Tibial nerve (tissue), 4 donors: ENCODE measurements at regions not wholly inside any gene's neighbourhood (a gene's known extent, or its start where the extent isn't known, plus 50 kb on each side); places are given as distances from the start of the nearest gene placed in this dataset.
"Not testable (repeated sequence)": the region's sequence is repeated elsewhere in the genome, so short reads cannot be mapped to it uniquely, and the experiment has no call there.

ENCODE experiments used
- DNase-seq, 2 donors: peaks; one replicate each; pipeline ENCODE4 v3.0.0-alpha.2; 2019; ENCODE audit warnings: low spot score in 2 of 2
- H3K27ac ChIP-seq, 4 donors: fragments of 200-600 bp; sonication (generic) in 3 of 4; one replicate each; pipeline ENCODE4 v1.5.1; 2017 to 2019; ENCODE audit warnings: mild to moderate bottlenecking in 1 of 4
- H3K27me3 ChIP-seq, 2 donors: fragments of 200-600 bp; sonication (generic) in 1 of 2; one replicate each; pipeline versions ENCODE4 v1.5.1 to v1.6.0; 2017 to 2019
- H3K36me3 ChIP-seq, 3 donors: fragments of 200-600 bp; sonication (generic); one replicate each; pipeline ENCODE4 v1.5.1; 2018 to 2019
- H3K4me1 ChIP-seq, 4 donors: fragments of 200-600 bp; sonication (generic) in 3 of 4; one replicate each; pipeline ENCODE4 v1.5.1; 2017 to 2019
- H3K4me3 ChIP-seq, 4 donors: fragments of 200-600 bp; sonication (generic) in 3 of 4; one replicate each; pipeline ENCODE4 v1.5.1; 2017 to 2019; ENCODE audit warnings: mild to moderate bottlenecking in 1 of 4, moderate library complexity in 1 of 4
- H3K9me3 ChIP-seq, 4 donors: fragments of 200-600 bp; sonication (generic) in 3 of 4; one replicate each; pipeline ENCODE4 v1.5.1; 2017 to 2019
- EP300 ChIP-seq, 2 donors: sonication (generic); formaldehyde crosslinking; IDR thresholded peaks; one replicate each; pipeline ENCODE4 v1.6.1; 2017; ENCODE audit warnings: antibody characterized with exemption in 2 of 2, mild to moderate bottlenecking in 1 of 2
- POLR2A ChIP-seq, 2 donors: fragments of 450-650 bp; IDR thresholded peaks; one replicate each; pipeline ENCODE4 v1.6.1; 2017; ENCODE audit warnings: antibody characterized with exemption in 2 of 2, mild to moderate bottlenecking in 2 of 2, moderate library complexity in 2 of 2
- WGBS, 2 donors: methylation state at CpG; one replicate each; pipeline ENCODE4 v1.1.5; 2018; 5-methylcytosine and 5-hydroxymethylcytosine counted together
- TF ChIP-seq, protein P1 (sequence below), 5 experiments: fragments of 200-600 bp in 3 of 5; fragments of 450-650 bp in 2 of 5; sonication (generic) in 3 of 5; IDR thresholded peaks; one replicate each; pipeline ENCODE4 v1.5.1; 2016 to 2019; ENCODE audit warnings: antibody characterized with exemption in 5 of 5, mild to moderate bottlenecking in 3 of 5, moderate library complexity in 2 of 5

DNA sequence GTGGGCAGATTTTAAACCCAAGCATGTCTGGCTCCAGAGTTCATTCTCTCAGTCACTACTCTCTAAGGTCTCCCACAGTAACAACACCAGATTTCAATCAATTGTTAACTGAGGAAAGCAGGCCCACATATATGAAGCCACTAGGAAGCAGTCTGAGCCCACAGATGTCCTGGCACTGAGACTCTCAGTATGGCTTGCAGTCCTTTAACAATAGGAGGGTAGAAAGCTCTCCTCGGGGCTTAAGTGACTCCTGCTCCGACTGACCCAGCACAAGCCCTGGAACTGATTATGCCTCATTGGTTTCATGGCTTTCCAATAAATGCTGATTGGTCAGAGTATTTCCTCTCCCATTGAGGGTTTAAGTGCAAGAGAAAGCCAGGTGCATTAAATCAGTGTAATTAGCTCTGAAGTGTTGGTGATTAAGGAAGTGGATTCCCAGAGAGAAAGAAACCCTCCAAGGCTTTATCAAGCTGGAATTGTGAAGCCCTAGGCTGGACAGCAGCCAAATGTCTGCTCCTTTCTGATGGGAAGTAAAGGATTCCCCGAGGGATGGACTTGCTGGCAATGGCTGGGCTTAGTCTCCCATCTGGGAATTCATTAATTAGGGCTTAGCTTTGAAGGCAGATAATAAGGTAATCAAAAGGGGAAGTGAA is 76.6 kb upstream of the PROKR2 start:
- H3K4me1 ChIP-seq = no peaks in the 10 kb centered on the region
- no peak for DNase-seq
- H3K27me3 ChIP-seq = no peaks in the 10 kb centered on the region
- no peaks in the 10 kb centered on the region for H3K9me3 ChIP-seq
- no peak overlapping the region for H3K27ac ChIP-seq
- H3K36me3 ChIP-seq = no peaks in the 10 kb centered on the region
- no peak for TF ChIP-seq EP300 (IDR thresholded peaks at IDR 0.05)
- no peak for TF ChIP-seq POLR2A (IDR thresholded peaks at IDR 0.05)
- TF ChIP-seq, protein P1, sequence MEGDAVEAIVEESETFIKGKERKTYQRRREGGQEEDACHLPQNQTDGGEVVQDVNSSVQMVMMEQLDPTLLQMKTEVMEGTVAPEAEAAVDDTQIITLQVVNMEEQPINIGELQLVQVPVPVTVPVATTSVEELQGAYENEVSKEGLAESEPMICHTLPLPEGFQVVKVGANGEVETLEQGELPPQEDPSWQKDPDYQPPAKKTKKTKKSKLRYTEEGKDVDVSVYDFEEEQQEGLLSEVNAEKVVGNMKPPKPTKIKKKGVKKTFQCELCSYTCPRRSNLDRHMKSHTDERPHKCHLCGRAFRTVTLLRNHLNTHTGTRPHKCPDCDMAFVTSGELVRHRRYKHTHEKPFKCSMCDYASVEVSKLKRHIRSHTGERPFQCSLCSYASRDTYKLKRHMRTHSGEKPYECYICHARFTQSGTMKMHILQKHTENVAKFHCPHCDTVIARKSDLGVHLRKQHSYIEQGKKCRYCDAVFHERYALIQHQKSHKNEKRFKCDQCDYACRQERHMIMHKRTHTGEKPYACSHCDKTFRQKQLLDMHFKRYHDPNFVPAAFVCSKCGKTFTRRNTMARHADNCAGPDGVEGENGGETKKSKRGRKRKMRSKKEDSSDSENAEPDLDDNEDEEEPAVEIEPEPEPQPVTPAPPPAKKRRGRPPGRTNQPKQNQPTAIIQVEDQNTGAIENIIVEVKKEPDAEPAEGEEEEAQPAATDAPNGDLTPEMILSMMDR (IDR thresholded peaks at IDR 0.05) = no peak
- H3K4me3 ChIP-seq = no peak overlapping the region
- WGBS, 2 donors = 5 to 14% methylated on average over 3 of the region's 3 CpGs

- no peaks in the 10 kb centered on the region for H3K4me1 ChIP-seq
- H3K36me3 ChIP-seq = no peaks in the 10 kb centered on the region
- DNase-seq = no peak
- H3K27ac ChIP-seq = no peak overlapping the region
- H3K9me3 ChIP-seq = peaks cover 0 to 4% (median 0%) of the 10 kb centered on the region in 4 donors
- TF ChIP-seq, protein P1 (IDR thresholded peaks at IDR 0.05) = no peak
- TF ChIP-seq POLR2A (IDR thresholded peaks at IDR 0.05) = no peak
- no peak for TF ChIP-seq EP300 (IDR thresholded peaks at IDR 0.05)
- H3K27me3 ChIP-seq = no peaks in the 10 kb centered on the region
- no peak overlapping the region for H3K4me3 ChIP-seq
- 29 to 34% methylated on average over 3 of the region's 3 CpGs for WGBS, 2 donors
Observed at GRCh38 chr20:5390720-5391119, 74.0 kb upstream of the PROKR2 start.

GRCh38 chr20:5386846-5387245 is 70.1 kb upstream of the PROKR2 start:
- not testable (repeated sequence) for H3K4me1 ChIP-seq, H3K27me3 ChIP-seq, DNase-seq, H3K4me3 ChIP-seq, H3K27ac ChIP-seq, H3K36me3 ChIP-seq
- 80 to 81% methylated on average over 3 of the region's 3 CpGs for WGBS, 2 donors
- H3K9me3 ChIP-seq = peaks cover 0 to 36% (median 3%) of the 10 kb centered on the region in 4 donors

DNA sequence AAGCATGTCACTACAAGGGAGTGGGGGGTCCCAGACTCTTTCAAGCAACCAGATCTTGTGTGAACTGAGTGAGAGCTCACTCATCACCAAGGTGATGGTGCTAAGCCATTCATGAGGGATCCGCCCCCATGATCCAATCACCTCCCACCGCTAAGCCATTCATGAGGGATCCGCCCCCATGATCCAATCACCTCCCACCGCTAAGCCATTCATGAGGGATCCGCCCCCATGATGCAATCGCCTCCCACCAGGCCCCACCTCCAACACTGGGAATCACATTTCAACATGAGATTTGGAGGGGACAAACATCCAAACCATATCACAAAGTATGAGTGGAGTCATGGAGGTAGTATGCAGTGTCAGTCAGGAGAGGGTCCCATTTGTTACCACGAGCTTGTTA is 64.8 kb upstream of the PROKR2 start:
- H3K36me3 ChIP-seq, H3K27me3 ChIP-seq, H3K4me1 ChIP-seq, H3K27ac ChIP-seq, H3K4me3 ChIP-seq, DNase-seq: not testable (repeated sequence)
- H3K9me3 ChIP-seq = peaks cover 0 to 49% (median 3%) of the 10 kb centered on the region in 4 donors
- 88 to 89% methylated on average over 7 of the region's 7 CpGs for WGBS, 2 donors

- TF ChIP-seq EP300 (IDR thresholded peaks at IDR 0.05) (no peak), POLR2A (IDR thresholded peaks at IDR 0.05) (no peak)
- TF ChIP-seq, protein P1 (IDR thresholded peaks at IDR 0.05) = no peak
Observed at GRCh38 chr20:5377484-5377883, 60.7 kb upstream of the PROKR2 start.

GRCh38 chr20:5376228-5376627 is 59.5 kb upstream of the PROKR2 start:
- DNase-seq = no peak
- Histone ChIP-seq H3K27me3 (no peaks in the 10 kb centered on the region), H3K9me3 (peaks cover 0 to 15% (median 0%) of the 10 kb centered on the region in 4 donors), H3K27ac (no peak overlapping the region), H3K4me3 (no peak overlapping the region), H3K4me1 (no peaks in the 10 kb centered on the region), H3K36me3 (no peaks in the 10 kb centered on the region)
- WGBS, 2 donors = 74 to 78% methylated on average over 6 of the region's 6 CpGs
- TF ChIP-seq, protein P1 (IDR thresholded peaks at IDR 0.05) = no peak
- TF ChIP-seq POLR2A (IDR thresholded peaks at IDR 0.05) (no peak), EP300 (IDR thresholded peaks at IDR 0.05) (no peak)

More at GRCh38 chr20:5377484-5377883, 60.7 kb upstream of the PROKR2 start:
- Histone ChIP-seq H3K4me3 (no peak overlapping the region), H3K27ac (no peak overlapping the region), H3K27me3 (no peaks in the 10 kb centered on the region), H3K4me1 (no peaks in the 10 kb centered on the region), H3K9me3 (peaks cover 0 to 26% (median 0%) of the 10 kb centered on the region in 4 donors), H3K36me3 (no peaks in the 10 kb centered on the region)
- no peak for DNase-seq
- 44 to 71% methylated on average over 1 of the region's 1 CpG for WGBS, 2 donors
